ENCODE measurements at regions not wholly inside any gene's neighbourhood (a gene's known extent, or its start where the extent isn't known, plus 50 kb on each side); places are given as distances from the start of the nearest gene placed in this dataset.
"Not testable (repeated sequence)": the region's sequence is repeated elsewhere in the genome, so short reads cannot be mapped to it uniquely, and the experiment has no call there.

- H3K9ac ChIP-seq (ENCODE audit: low read length), result no peak overlapping the region
- H3K4me1 ChIP-seq (ENCODE audit: control insufficient read depth, insufficient read depth, low read length), result no peaks in the 10 kb centered on the region
- no peaks in the 10 kb centered on the region for H3K36me3 ChIP-seq (ENCODE audit: control insufficient read depth, insufficient read depth, low read length)
- no peak overlapping the region for H3K4me3 ChIP-seq (ENCODE audit: low read length)
- H3K27me3 ChIP-seq (ENCODE audit: control insufficient read depth, insufficient read depth, low read length), result no peaks in the 10 kb centered on the region
- no peaks in the 10 kb centered on the region for H3K9me3 ChIP-seq (ENCODE audit: control insufficient read depth, low read length)
Measured at GRCh38 chr3:107189158-107189791, 188.0 kb upstream of the CCDC54 start.

GRCh38 chr3:107193116-107193515, 184.1 kb upstream of the CCDC54 start:
- H3K27me3 ChIP-seq (ENCODE audit: control insufficient read depth, insufficient read depth, low read length), result no peaks in the 10 kb centered on the region
- no peaks in the 10 kb centered on the region for H3K4me1 ChIP-seq (ENCODE audit: control insufficient read depth, insufficient read depth, low read length)
- H3K9me3 ChIP-seq (ENCODE audit: control insufficient read depth, low read length), result no peaks in the 10 kb centered on the region
- no peak overlapping the region for H3K4me3 ChIP-seq (ENCODE audit: low read length)
- no peaks in the 10 kb centered on the region for H3K36me3 ChIP-seq (ENCODE audit: control insufficient read depth, insufficient read depth, low read length)
- H3K9ac ChIP-seq (ENCODE audit: low read length), result no peak overlapping the region

GRCh38 chr3:107198581-107199181, 178.6 kb upstream of the CCDC54 start:
- no peak overlapping the region for H3K9ac ChIP-seq (ENCODE audit: low read length)
- H3K9me3 ChIP-seq (ENCODE audit: control insufficient read depth, low read length), result no peaks in the 10 kb centered on the region
- H3K27me3 ChIP-seq (ENCODE audit: control insufficient read depth, insufficient read depth, low read length), result no peaks in the 10 kb centered on the region
- H3K4me3 ChIP-seq (ENCODE audit: low read length), result no peak overlapping the region
- no peaks in the 10 kb centered on the region for H3K36me3 ChIP-seq (ENCODE audit: control insufficient read depth, insufficient read depth, low read length)
- no peaks in the 10 kb centered on the region for H3K4me1 ChIP-seq (ENCODE audit: control insufficient read depth, insufficient read depth, low read length)

GRCh38 chr3:107201146-107201545, 176.1 kb upstream of the CCDC54 start:
- Histone ChIP-seq H3K9me3 (ENCODE audit: control insufficient read depth, low read length) (no peaks in the 10 kb centered on the region), H3K4me3 (ENCODE audit: low read length) (no peak overlapping the region), H3K36me3 (ENCODE audit: control insufficient read depth, insufficient read depth, low read length) (no peaks in the 10 kb centered on the region), H3K9ac (ENCODE audit: low read length) (no peak overlapping the region), H3K27me3 (ENCODE audit: control insufficient read depth, insufficient read depth, low read length) (no peaks in the 10 kb centered on the region), H3K4me1 (ENCODE audit: control insufficient read depth, insufficient read depth, low read length) (no peaks in the 10 kb centered on the region)

- not testable (repeated sequence) for H3K9me3 ChIP-seq (ENCODE audit: control insufficient read depth, low read length); H3K4me3 ChIP-seq (ENCODE audit: low read length); H3K9ac ChIP-seq (ENCODE audit: low read length); H3K36me3 ChIP-seq (ENCODE audit: control insufficient read depth, insufficient read depth, low read length); H3K4me1 ChIP-seq (ENCODE audit: control insufficient read depth, insufficient read depth, low read length); H3K27me3 ChIP-seq (ENCODE audit: control insufficient read depth, insufficient read depth, low read length)
Measured at GRCh38 chr3:107202885-107203284, 174.4 kb upstream of the CCDC54 start.

- H3K9ac ChIP-seq (ENCODE audit: low read length), result no peak overlapping the region
- no peaks in the 10 kb centered on the region for H3K27me3 ChIP-seq (ENCODE audit: control insufficient read depth, insufficient read depth, low read length)
- H3K9me3 ChIP-seq (ENCODE audit: control insufficient read depth, low read length), result no peaks in the 10 kb centered on the region
- no peaks in the 10 kb centered on the region for H3K4me1 ChIP-seq (ENCODE audit: control insufficient read depth, insufficient read depth, low read length)
- no peaks in the 10 kb centered on the region for H3K36me3 ChIP-seq (ENCODE audit: control insufficient read depth, insufficient read depth, low read length)
- H3K4me3 ChIP-seq (ENCODE audit: low read length), result no peak overlapping the region
Measured at GRCh38 chr3:107204121-107204520, 173.1 kb upstream of the CCDC54 start.

- H3K36me3 ChIP-seq (ENCODE audit: control insufficient read depth, insufficient read depth, low read length), result no peaks in the 10 kb centered on the region
- H3K9ac ChIP-seq (ENCODE audit: low read length), result no peak overlapping the region
- H3K27me3 ChIP-seq (ENCODE audit: control insufficient read depth, insufficient read depth, low read length), result no peaks in the 10 kb centered on the region
- no peak overlapping the region for H3K4me3 ChIP-seq (ENCODE audit: low read length)
- no peaks in the 10 kb centered on the region for H3K9me3 ChIP-seq (ENCODE audit: control insufficient read depth, low read length)
- H3K4me1 ChIP-seq (ENCODE audit: control insufficient read depth, insufficient read depth, low read length), result no peaks in the 10 kb centered on the region
Measured at GRCh38 chr3:107205358-107205757, 171.9 kb upstream of the CCDC54 start.

GRCh38 chr3:107206141-107206540, 171.1 kb upstream of the CCDC54 start:
- Histone ChIP-seq H3K4me3 (ENCODE audit: low read length) (no peak overlapping the region), H3K9ac (ENCODE audit: low read length) (no peak overlapping the region), H3K36me3 (ENCODE audit: control insufficient read depth, insufficient read depth, low read length) (no peaks in the 10 kb centered on the region), H3K4me1 (ENCODE audit: control insufficient read depth, insufficient read depth, low read length) (no peaks in the 10 kb centered on the region), H3K27me3 (ENCODE audit: control insufficient read depth, insufficient read depth, low read length) (no peaks in the 10 kb centered on the region), H3K9me3 (ENCODE audit: control insufficient read depth, low read length) (no peaks in the 10 kb centered on the region)

GRCh38 chr3:107206945-107207344, 170.3 kb upstream of the CCDC54 start:
- Histone ChIP-seq H3K9me3 (ENCODE audit: control insufficient read depth, low read length) (no peaks in the 10 kb centered on the region), H3K27me3 (ENCODE audit: control insufficient read depth, insufficient read depth, low read length) (no peaks in the 10 kb centered on the region), H3K36me3 (ENCODE audit: control insufficient read depth, insufficient read depth, low read length) (no peaks in the 10 kb centered on the region), H3K9ac (ENCODE audit: low read length) (no peak overlapping the region), H3K4me3 (ENCODE audit: low read length) (no peak overlapping the region), H3K4me1 (ENCODE audit: control insufficient read depth, insufficient read depth, low read length) (no peaks in the 10 kb centered on the region)

GRCh38 chr3:107208100-107208499, 169.1 kb upstream of the CCDC54 start:
- Histone ChIP-seq H3K4me3 (ENCODE audit: low read length) (no peak overlapping the region), H3K9ac (ENCODE audit: low read length) (no peak overlapping the region), H3K9me3 (ENCODE audit: control insufficient read depth, low read length) (no peaks in the 10 kb centered on the region), H3K4me1 (ENCODE audit: control insufficient read depth, insufficient read depth, low read length) (no peaks in the 10 kb centered on the region), H3K36me3 (ENCODE audit: control insufficient read depth, insufficient read depth, low read length) (no peaks in the 10 kb centered on the region), H3K27me3 (ENCODE audit: control insufficient read depth, insufficient read depth, low read length) (no peaks in the 10 kb centered on the region)

GRCh38 chr3:107208796-107209195, 168.4 kb upstream of the CCDC54 start:
- Histone ChIP-seq H3K4me1 (ENCODE audit: control insufficient read depth, insufficient read depth, low read length) (no peaks in the 10 kb centered on the region), H3K4me3 (ENCODE audit: low read length) (no peak overlapping the region), H3K27me3 (ENCODE audit: control insufficient read depth, insufficient read depth, low read length) (no peaks in the 10 kb centered on the region), H3K9me3 (ENCODE audit: control insufficient read depth, low read length) (no peaks in the 10 kb centered on the region), H3K36me3 (ENCODE audit: control insufficient read depth, insufficient read depth, low read length) (no peaks in the 10 kb centered on the region), H3K9ac (ENCODE audit: low read length) (no peak overlapping the region)

GRCh38 chr3:107209302-107209990, 167.8 kb upstream of the CCDC54 start:
- Histone ChIP-seq H3K36me3 (ENCODE audit: control insufficient read depth, insufficient read depth, low read length) (no peaks in the 10 kb centered on the region), H3K4me3 (ENCODE audit: low read length) (no peak overlapping the region), H3K4me1 (ENCODE audit: control insufficient read depth, insufficient read depth, low read length) (no peaks in the 10 kb centered on the region), H3K9me3 (ENCODE audit: control insufficient read depth, low read length) (no peaks in the 10 kb centered on the region), H3K9ac (ENCODE audit: low read length) (no peak overlapping the region), H3K27me3 (ENCODE audit: control insufficient read depth, insufficient read depth, low read length) (no peaks in the 10 kb centered on the region)

Data from mucosa of stomach (tissue), 1 donor.